ENCODE measurements at regions not wholly inside any gene's neighbourhood (a gene's known extent, or its start where the extent isn't known, plus 50 kb on each side); places are given as distances from the start of the nearest gene placed in this dataset.

DNA sequence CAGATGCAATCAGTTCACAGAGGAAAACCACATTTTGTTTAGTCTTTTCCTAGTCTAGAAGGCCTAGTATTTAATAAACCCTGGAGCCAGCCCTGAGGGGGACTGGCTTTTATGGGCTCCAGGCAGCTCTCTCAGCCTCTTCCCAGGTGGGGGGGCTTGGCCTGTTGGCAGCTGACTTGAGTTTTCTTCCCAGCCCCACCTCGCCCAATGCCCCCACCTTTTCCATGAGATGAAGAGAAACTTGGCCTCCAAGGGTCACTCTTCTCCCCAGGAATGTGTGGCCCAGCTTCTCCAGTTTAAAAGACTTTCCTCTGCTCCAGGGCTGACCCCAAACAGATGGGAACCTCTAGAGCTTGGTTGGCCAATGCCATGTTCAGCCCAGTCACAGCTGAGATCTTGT lies 196.1 kb downstream of the BMP7 start:
- TF ChIP-seq POLR2A (IDR thresholded peaks at IDR 0.05) (no peak), CTCF (IDR thresholded peaks at IDR 0.05) (no peak)
- H3K4me3 ChIP-seq: no peak overlapping the region
- peaks cover 0 to 12% of the 10 kb centered on the region in 2 donors for H3K27me3 ChIP-seq
- intact Hi-C loops (cut with DNase I): no loop called here
- WGBS, 2 donors: 50 to 59% methylated on average over 1 of the region's 1 CpG
- ATAC-seq (no peak), DNase-seq (no peak)
- no peaks in the 10 kb centered on the region for H3K36me3 ChIP-seq (replicated peaks in 1 of 2; ENCODE audit: insufficient read depth in 1 of 2, low read depth in 2 of 2)
- no peak overlapping the region for H3K27ac ChIP-seq
- no peaks in the 10 kb centered on the region for H3K4me1 ChIP-seq
- no peaks in the 10 kb centered on the region for H3K9me3 ChIP-seq

DNA sequence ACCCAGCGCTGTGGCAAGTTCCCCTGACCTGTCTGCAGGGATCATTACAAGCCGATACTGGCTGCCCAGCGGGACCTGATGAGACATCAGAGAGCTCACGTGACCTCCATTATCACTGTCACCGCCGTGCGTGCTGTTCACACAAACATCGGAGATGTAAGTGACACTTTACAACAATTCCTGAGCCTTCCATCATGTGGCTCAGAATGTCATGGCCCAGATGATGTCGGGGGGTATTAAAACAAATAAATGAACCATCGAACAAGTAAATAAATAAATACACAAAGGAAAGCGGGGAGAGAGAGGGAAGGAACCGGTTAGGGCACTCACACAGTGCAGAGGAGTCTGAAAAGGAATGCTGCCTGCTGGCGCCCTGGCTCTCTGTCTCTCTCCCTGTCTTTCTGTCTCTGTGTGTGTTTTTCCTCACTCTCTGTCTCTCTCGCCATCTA lies 195.1 kb downstream of the BMP7 start:
- Histone ChIP-seq H3K4me1 (no peaks in the 10 kb centered on the region), H3K27ac (no peak overlapping the region), H3K36me3 (replicated peaks in 1 of 2; ENCODE audit: insufficient read depth in 1 of 2, low read depth in 2 of 2) (no peaks in the 10 kb centered on the region), H3K4me3 (no peak overlapping the region), H3K9me3 (no peaks in the 10 kb centered on the region), H3K27me3 (peaks cover 0 to 12% of the 10 kb centered on the region in 2 donors)
- ATAC-seq: no peak
- intact Hi-C loops (cut with DNase I): no loop called here
- DNase-seq: no peak
- no peak for TF ChIP-seq POLR2A (IDR thresholded peaks at IDR 0.05)
- no peak for TF ChIP-seq CTCF (IDR thresholded peaks at IDR 0.05)
- WGBS, 2 donors: 1 to 6% methylated on average over 14 of the region's 14 CpGs

- 15 to 23% methylated on average over 8 of the region's 8 CpGs for WGBS, 2 donors
- H3K9me3 ChIP-seq: no peaks in the 10 kb centered on the region
- no peak for DNase-seq
- intact Hi-C loops (cut with DNase I): no loop called here
- ATAC-seq: no peak
- H3K27ac ChIP-seq: no peak overlapping the region
- no peaks in the 10 kb centered on the region for H3K4me1 ChIP-seq
- TF ChIP-seq POLR2A (IDR thresholded peaks at IDR 0.05): no peak
- TF ChIP-seq CTCF (IDR thresholded peaks at IDR 0.05): no peak
- peaks cover 0 to 12% of the 10 kb centered on the region in 2 donors for H3K27me3 ChIP-seq
- H3K36me3 ChIP-seq (replicated peaks in 1 of 2; ENCODE audit: insufficient read depth in 1 of 2, low read depth in 2 of 2): no peaks in the 10 kb centered on the region
- H3K4me3 ChIP-seq: no peak overlapping the region
Measured at GRCh38 chr20:57071954-57072583, 194.4 kb downstream of the BMP7 start.

DNA sequence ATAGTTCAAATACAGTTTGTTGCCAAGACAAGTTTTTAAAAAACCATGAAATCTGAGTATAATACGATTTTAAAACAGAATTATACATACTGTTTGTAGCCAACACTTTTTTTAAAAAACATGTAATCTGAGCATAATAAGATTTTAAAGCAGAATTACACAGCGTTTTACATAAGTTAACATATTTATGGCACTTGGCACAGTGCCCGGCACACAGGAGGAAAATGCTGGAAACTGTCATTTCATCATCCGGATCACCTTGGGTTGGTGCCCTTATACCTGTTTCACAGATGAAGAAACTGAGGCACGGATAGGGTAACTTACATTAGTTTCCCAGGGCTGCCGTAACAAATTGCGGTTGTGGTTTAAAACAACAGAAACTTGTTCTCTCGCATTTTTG lies 193.0 kb downstream of the BMP7 start:
- no peak for ATAC-seq
- Histone ChIP-seq H3K27me3 (peaks cover 0 to 12% of the 10 kb centered on the region in 2 donors), H3K4me1 (no peaks in the 10 kb centered on the region), H3K36me3 (replicated peaks in 1 of 2; ENCODE audit: insufficient read depth in 1 of 2, low read depth in 2 of 2) (no peaks in the 10 kb centered on the region), H3K9me3 (peaks cover 0 to 5% (median 0%) of the 10 kb centered on the region in 3 donors), H3K4me3 (no peak overlapping the region), H3K27ac (no peak overlapping the region)
- intact Hi-C loops (cut with DNase I): no loop called here
- DNase-seq: no peak
- WGBS, 2 donors: 54 to 58% methylated on average over 8 of the region's 8 CpGs
- TF ChIP-seq CTCF (IDR thresholded peaks at IDR 0.05) (no peak), POLR2A (IDR thresholded peaks at IDR 0.05) (no peak)

- intact Hi-C loops (cut with DNase I): no loop called here
- Histone ChIP-seq H3K4me1 (no peaks in the 10 kb centered on the region), H3K4me3 (no peak overlapping the region), H3K9me3 (peaks cover 0 to 8% (median 0%) of the 10 kb centered on the region in 3 donors), H3K27ac (no peak overlapping the region), H3K27me3 (peaks cover 0 to 12% of the 10 kb centered on the region in 2 donors), H3K36me3 (replicated peaks in 1 of 2; ENCODE audit: insufficient read depth in 1 of 2, low read depth in 2 of 2) (no peaks in the 10 kb centered on the region)
- ATAC-seq (no peak), DNase-seq (no peak)
- WGBS, 2 donors: 57 to 64% methylated on average over 7 to 12 of the region's 12 CpGs
- TF ChIP-seq POLR2A (IDR thresholded peaks at IDR 0.05): no peak
- no peak for TF ChIP-seq CTCF (IDR thresholded peaks at IDR 0.05)
Measured at GRCh38 chr20:57074386-57074785, 192.1 kb downstream of the BMP7 start.
